Keratinocyte (primary cell): ENCODE measurements at regions not wholly inside any gene's neighbourhood (a gene's known extent, or its start where the extent isn't known, plus 50 kb on each side); places are given as distances from the start of the nearest gene placed in this dataset.

ENCODE experiments used
- CTCF ChIP-seq, 3 experiments: IDR thresholded peaks in 1 of 3; conservative IDR thresholded peaks in 1 of 3; optimal IDR thresholded peaks in 1 of 3; 2 replicates in 2 of 3; 3 replicates in 1 of 3; pipeline versions ENCODE3 to v1.5.1; 2011; ENCODE audit warnings: low read length in 3 of 3, mild to moderate bottlenecking in 3 of 3, moderate library complexity in 2 of 3, control low read depth in 1 of 3, inconsistent platforms in 1 of 3; ENCODE audit not compliant: insufficient read depth in 2 of 3; ENCODE audit errors: extremely low read depth in 1 of 3
- EZH2 ChIP-seq: IDR thresholded peaks from one replicate; pipeline ENCODE4 v1.6.1; 2012; ENCODE audit warnings: inconsistent platforms, mild to moderate bottlenecking, low read length, moderate library complexity

GRCh38 chr10:133020193-133020817, 67.4 kb upstream of the ADGRA1 start:
- TF ChIP-seq CTCF (optimal IDR thresholded peaks at IDR 0.05 in 1 of 3, IDR thresholded peaks at IDR 0.05 in 1 of 3, conservative IDR thresholded peaks at IDR 0.05 in 1 of 3; ENCODE audit: extremely low read depth in 1 of 3, insufficient read depth in 2 of 3, low read length in 3 of 3) (no peak), EZH2 (no peak)
